Prostate gland (tissue), 2 donors: ENCODE measurements at regions not wholly inside any gene's neighbourhood (a gene's known extent, or its start where the extent isn't known, plus 50 kb on each side); places are given as distances from the start of the nearest gene placed in this dataset.

Experiments
- DNase-seq: peaks from one replicate; pipeline ENCODE4 v3.0.0-alpha.2; 2019; ENCODE audit warnings: low spot score
- H3K27ac ChIP-seq, 2 donors: fragments of 200-600 bp; sonication (generic); 2 replicates each; pipeline ENCODE4 v1.5.1; 2017 to 2019
- H3K27me3 ChIP-seq: fragments of 200-600 bp; sonication (generic); replicated peaks from 2 replicates; pipeline ENCODE4 v1.5.1; 2019; ENCODE audit not compliant: insufficient read depth
- H3K36me3 ChIP-seq, 2 donors: fragments of 200-600 bp; sonication (generic); 1 replicate in 1 of 2; 2 replicates in 1 of 2; pipeline versions ENCODE4 v1.5.1 to v1.8.1; 2017 to 2019
- H3K4me1 ChIP-seq: fragments of 200-600 bp; sonication (generic); replicated peaks from 2 replicates; pipeline ENCODE4 v1.5.1; 2019
- H3K4me3 ChIP-seq, 2 donors: fragments of 200-600 bp; sonication (generic); 2 replicates each; pipeline ENCODE4 v1.5.1; 2017 to 2019
- H3K9me3 ChIP-seq: fragments of 200-600 bp; sonication (generic); 2 replicates; pipeline ENCODE4 v1.5.1; 2017
- POLR2A ChIP-seq: fragments of 450-650 bp; IDR thresholded peaks from one replicate; pipeline ENCODE4 v1.6.1; 2016; ENCODE audit warnings: antibody characterized with exemption, mild to moderate bottlenecking
- POLR2AphosphoS5 ChIP-seq: sonication (generic); formaldehyde crosslinking; IDR thresholded peaks from one replicate; pipeline ENCODE4 v1.6.1; 2017; ENCODE audit warnings: antibody characterized with exemption
- WGBS: methylation state at CpG from one replicate; pipeline ENCODE4 v1.1.5; 2018; 5-methylcytosine and 5-hydroxymethylcytosine counted together
- intact Hi-C: fragments of 100-400 bp; cut with DNase I; formaldehyde crosslinking; loops from one replicate; pipeline ENCODE4 v1.14.2; 2022
- TF ChIP-seq, protein P1 (sequence below), 4 experiments: fragments of 200-600 bp in 2 of 4; fragments of 450-650 bp in 2 of 4; sonication (generic) in 2 of 4; IDR thresholded peaks; 1 replicate in 3 of 4; 2 replicates in 1 of 4; pipeline ENCODE4 v1.5.1; 2016 to 2019; ENCODE audit warnings: antibody characterized with exemption in 4 of 4, mild to moderate bottlenecking in 2 of 4, moderate library complexity in 2 of 4

DNA sequence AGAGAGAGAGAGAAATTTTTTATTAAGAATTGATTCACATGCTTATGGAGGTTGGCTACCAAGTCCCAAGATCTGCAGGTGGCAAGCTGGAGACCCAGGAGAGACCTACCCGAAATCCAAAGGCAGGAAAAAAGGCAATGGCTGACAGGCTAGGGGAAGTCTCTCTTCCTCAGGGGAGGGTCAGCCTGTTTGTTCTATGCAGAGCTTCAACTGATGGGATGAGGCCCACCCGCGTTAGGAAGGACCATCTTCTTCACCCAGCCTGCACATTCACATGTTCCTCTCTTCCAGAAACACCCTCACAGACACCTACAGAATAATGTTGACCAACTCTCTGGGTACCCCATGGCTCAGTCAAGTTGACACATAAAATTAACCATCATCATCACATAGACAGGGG, 65.3 kb upstream of the SERP2 start:
- peak overlapping the region; percentile 81 to 84 for H3K27ac ChIP-seq

DNA sequence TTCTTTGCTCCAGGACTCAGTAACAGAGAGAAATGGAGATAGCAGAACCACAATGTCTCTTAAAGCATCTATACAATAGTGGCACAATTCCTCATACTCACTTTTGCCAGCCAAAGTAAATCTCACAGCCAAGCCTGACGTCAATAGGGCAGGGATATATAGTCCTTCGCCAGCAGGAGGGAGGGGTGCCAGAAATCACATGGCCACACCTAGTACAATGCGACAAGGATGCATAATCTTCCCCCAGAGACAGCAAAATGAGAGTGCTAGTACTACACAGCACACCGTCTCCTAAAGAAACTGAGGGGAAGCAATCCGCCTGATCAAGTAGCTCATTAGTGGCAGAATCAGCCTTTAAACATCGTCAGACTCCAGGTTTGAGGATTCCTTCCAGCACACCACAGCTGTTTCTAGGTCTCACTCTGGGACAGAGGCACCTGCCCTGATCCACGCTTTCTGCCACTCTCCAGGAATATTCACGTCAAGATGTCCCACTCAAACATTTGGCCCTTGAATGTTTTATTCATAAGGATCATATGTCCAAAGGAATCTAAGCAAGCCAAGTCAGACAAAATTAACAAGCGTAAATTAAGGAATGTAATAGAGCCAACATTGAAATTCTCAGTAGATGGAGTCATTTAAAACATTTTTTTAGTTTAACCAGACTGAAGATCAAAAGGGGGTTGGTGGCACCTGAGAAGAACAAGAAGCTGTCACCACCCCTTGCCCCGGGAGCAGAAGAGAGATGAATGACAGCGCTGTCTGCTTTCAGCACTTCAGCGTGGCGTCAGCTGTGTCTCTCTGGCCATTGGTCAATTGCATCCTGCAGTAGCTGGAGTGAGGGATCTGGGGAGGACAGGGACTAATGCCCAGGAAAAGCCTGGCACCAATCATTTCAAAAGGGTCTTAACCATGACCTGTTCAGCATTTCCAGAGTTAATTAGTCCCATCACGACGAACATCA, 63.5 kb upstream of the SERP2 start:
- WGBS = 43% methylated on average over 15 of the region's 15 CpGs
- Histone ChIP-seq H3K9me3 (no peaks in the 10 kb centered on the region), H3K27me3 (no peaks in the 10 kb centered on the region), H3K36me3 (no peaks in the 10 kb centered on the region), H3K4me3 (no peak overlapping the region), H3K27ac (peak overlapping the region; percentile 81 to 84), H3K4me1 (peaks cover 18% of the 10 kb centered on the region)
- intact Hi-C loops = loop anchor here (5.0 to 10.0 kb wide), 3 partner anchors 38 to 153 kb away; no protein-coding TSS in a partner anchor
- DNase-seq = peak; percentile 86
- TF ChIP-seq, protein P1, sequence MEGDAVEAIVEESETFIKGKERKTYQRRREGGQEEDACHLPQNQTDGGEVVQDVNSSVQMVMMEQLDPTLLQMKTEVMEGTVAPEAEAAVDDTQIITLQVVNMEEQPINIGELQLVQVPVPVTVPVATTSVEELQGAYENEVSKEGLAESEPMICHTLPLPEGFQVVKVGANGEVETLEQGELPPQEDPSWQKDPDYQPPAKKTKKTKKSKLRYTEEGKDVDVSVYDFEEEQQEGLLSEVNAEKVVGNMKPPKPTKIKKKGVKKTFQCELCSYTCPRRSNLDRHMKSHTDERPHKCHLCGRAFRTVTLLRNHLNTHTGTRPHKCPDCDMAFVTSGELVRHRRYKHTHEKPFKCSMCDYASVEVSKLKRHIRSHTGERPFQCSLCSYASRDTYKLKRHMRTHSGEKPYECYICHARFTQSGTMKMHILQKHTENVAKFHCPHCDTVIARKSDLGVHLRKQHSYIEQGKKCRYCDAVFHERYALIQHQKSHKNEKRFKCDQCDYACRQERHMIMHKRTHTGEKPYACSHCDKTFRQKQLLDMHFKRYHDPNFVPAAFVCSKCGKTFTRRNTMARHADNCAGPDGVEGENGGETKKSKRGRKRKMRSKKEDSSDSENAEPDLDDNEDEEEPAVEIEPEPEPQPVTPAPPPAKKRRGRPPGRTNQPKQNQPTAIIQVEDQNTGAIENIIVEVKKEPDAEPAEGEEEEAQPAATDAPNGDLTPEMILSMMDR (IDR thresholded peaks at IDR 0.05) = peak in 2 of 4 experiments; percentile 26 to 39
- TF ChIP-seq POLR2A = no peak
- TF ChIP-seq POLR2AphosphoS5 = peak; percentile 87

More for the DNA sequence above, 65.3 kb upstream of the SERP2 start:
- TF ChIP-seq, protein P1 (IDR thresholded peaks at IDR 0.05) = no peak
- TF ChIP-seq POLR2AphosphoS5 = no peak
- TF ChIP-seq POLR2A = no peak
- H3K4me3 ChIP-seq = no peak overlapping the region
- peaks cover 21% of the 10 kb centered on the region for H3K4me1 ChIP-seq
- intact Hi-C loops = loop anchor here (5.0 to 10.0 kb wide), 2 partner anchors 126 to 151 kb away; no protein-coding TSS in a partner anchor
- H3K36me3 ChIP-seq = no peaks in the 10 kb centered on the region
- H3K9me3 ChIP-seq = no peaks in the 10 kb centered on the region
- WGBS = 100% methylated on average over 3 of the region's 3 CpGs
- no peaks in the 10 kb centered on the region for H3K27me3 ChIP-seq
- no peak for DNase-seq

DNA sequence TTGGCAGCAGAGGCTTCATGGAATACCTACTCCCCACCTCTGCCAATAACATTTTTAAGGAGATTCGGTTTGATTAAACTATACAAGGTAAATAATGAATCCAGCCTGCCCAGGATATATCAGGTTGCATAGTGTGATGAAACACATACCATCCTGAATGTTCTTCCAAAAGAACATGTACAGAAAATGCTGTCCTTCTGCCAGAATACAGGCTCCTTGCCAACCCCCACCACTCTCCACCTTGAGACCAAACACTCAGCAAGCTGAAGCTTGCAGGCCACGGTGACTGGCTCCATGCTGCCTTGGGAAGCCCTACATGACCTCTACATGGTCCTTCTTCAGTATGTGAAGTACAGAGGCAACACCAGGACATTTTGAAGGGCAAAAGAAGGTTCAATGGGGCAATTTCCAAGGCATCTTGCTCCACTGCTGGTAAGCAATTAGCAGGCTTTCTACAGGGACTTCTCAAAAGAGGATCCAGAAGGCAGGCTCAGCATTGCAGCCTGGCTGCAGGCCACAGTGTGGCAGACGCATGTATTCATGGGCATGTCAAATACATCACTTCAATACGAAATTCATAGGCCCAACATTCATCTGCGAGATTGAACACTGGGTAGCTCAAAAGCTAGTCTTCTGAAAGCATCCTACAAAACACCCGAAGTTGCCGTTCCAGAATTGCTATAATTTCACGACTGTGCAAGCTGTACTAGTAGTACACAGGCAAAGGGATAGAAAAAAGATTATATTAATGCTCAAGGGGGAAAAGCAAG, 62.4 kb upstream of the SERP2 start:
- no peaks in the 10 kb centered on the region for H3K27me3 ChIP-seq
- H3K4me3 ChIP-seq = no peak overlapping the region
- no peaks in the 10 kb centered on the region for H3K9me3 ChIP-seq
- H3K27ac ChIP-seq = peak overlapping the region; percentile 81 to 84
- H3K36me3 ChIP-seq = no peaks in the 10 kb centered on the region
- peaks cover 14% of the 10 kb centered on the region for H3K4me1 ChIP-seq
- TF ChIP-seq, protein P1 (IDR thresholded peaks at IDR 0.05) = peak in 1 of 4 experiments; percentile 9
- peak; percentile 93 for TF ChIP-seq POLR2AphosphoS5
- TF ChIP-seq POLR2A = no peak
- peak; percentile 91 for DNase-seq
- WGBS = 38% methylated on average over 8 of the region's 8 CpGs
- intact Hi-C loops = loop anchor here (5.0 kb wide), 1 partner anchor 39 kb away; no protein-coding TSS in a partner anchor

DNA sequence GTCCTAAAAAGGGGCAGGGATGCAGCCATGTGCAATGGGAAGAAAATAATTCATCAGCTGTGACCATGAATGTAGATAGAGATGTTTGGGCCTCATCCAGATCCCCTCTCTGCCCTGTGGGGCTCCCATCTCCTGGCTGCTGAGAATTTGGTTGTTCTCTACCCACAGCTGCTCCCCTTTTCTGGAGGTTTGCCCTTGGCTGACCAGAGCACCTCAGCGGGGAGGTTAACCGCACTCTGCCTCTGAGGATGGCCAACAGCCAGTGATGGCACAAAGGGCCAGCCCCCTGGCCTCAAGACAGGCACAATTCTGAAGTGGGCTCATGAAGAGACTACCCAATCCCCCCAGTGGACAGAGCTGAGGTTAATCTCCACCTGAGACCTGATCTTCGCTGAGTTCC, 61.5 kb upstream of the SERP2 start:
- Histone ChIP-seq H3K4me3 (no peak overlapping the region), H3K9me3 (no peaks in the 10 kb centered on the region), H3K27me3 (no peaks in the 10 kb centered on the region), H3K4me1 (peaks cover 13% of the 10 kb centered on the region), H3K27ac (peak overlapping the region; percentile 81 to 84), H3K36me3 (no peaks in the 10 kb centered on the region)
- no peak for DNase-seq
- 91% methylated on average over 3 of the region's 3 CpGs for WGBS
- intact Hi-C loops = loop anchor here (5.0 kb wide), 1 partner anchor 40 kb away; no protein-coding TSS in a partner anchor
- TF ChIP-seq, protein P1 (IDR thresholded peaks at IDR 0.05) = no peak
- TF ChIP-seq POLR2A (no peak), POLR2AphosphoS5 (no peak)
